Smooth muscle cell (in vitro differentiated cells): ENCODE measurements at regions not wholly inside any gene's neighbourhood (a gene's known extent, or its start where the extent isn't known, plus 50 kb on each side); places are given as distances from the start of the nearest gene placed in this dataset.

Experiments used
- DNase-seq: peaks from one replicate; lab custom pipeline; 2025; ENCODE audit not compliant: unreplicated experiment; lab: John Stamatoyannopoulos, UW
- H2AFZ ChIP-seq: fragments of 200-600 bp; sonication (generic); 2 replicates; pipeline ENCODE4 v1.6.0; 2016; ENCODE audit warnings: antibody characterized with exemption, low read depth, mild to moderate bottlenecking
- H3F3A ChIP-seq: fragments of 200-600 bp; sonication (generic); 2 replicates; pipeline ENCODE4 v1.6.0; 2017; ENCODE audit warnings: antibody characterized with exemption, low read depth
- H3K27ac ChIP-seq: fragments of 200-600 bp; sonication (generic); 2 replicates; pipeline ENCODE4 v1.5.1; 2016; ENCODE audit warnings: low read depth, mild to moderate bottlenecking
- H3K27me3 ChIP-seq: fragments of 200-600 bp; sonication (generic); 2 replicates; pipeline ENCODE4 v1.6.1; 2016; ENCODE audit warnings: low read depth, mild to moderate bottlenecking
- H3K36me3 ChIP-seq: fragments of 200-600 bp; sonication (generic); 2 replicates; pipeline ENCODE4 v1.5.1; 2016; ENCODE audit warnings: low read depth
- H3K4me1 ChIP-seq: fragments of 200-600 bp; sonication (generic); 2 replicates; pipeline ENCODE4 v1.5.1; 2016; ENCODE audit warnings: low read depth
- H3K4me2 ChIP-seq: fragments of 200-600 bp; sonication (generic); 2 replicates; pipeline ENCODE4 v1.6.0; 2016; ENCODE audit warnings: mild to moderate bottlenecking
- H3K4me3 ChIP-seq: fragments of 200-600 bp; sonication (generic); 2 replicates; pipeline ENCODE4 v1.5.1; 2016; ENCODE audit warnings: mild to moderate bottlenecking
- H3K79me2 ChIP-seq: fragments of 200-600 bp; sonication (generic); 2 replicates; pipeline ENCODE4 v1.6.0; 2016; ENCODE audit warnings: low read depth, mild to moderate bottlenecking
- H3K9ac ChIP-seq: fragments of 200-600 bp; sonication (generic); 2 replicates; pipeline ENCODE4 v1.6.0; 2016; ENCODE audit warnings: low read depth
- H3K9me3 ChIP-seq: fragments of 200-600 bp; sonication (generic); replicated peaks from 2 replicates; pipeline ENCODE4 v1.5.1; 2016; ENCODE audit warnings: low read depth
- H4K20me1 ChIP-seq: fragments of 200-600 bp; sonication (generic); 2 replicates; pipeline ENCODE4 v1.6.0; 2016; ENCODE audit warnings: low read depth
- WGBS: methylation state at CpG from one replicate; pipeline ENCODE4 v1.1.7; 2016; ENCODE audit warnings: low lambda C conversion rate; 5-methylcytosine and 5-hydroxymethylcytosine counted together
- TF ChIP-seq, protein P1 (sequence below): fragments of 200-600 bp; sonication (generic); IDR thresholded peaks from 2 replicates; pipeline ENCODE4 v1.5.1; 2017; ENCODE audit warnings: borderline replicate concordance, mild to moderate bottlenecking, antibody characterized with exemption; ENCODE audit not compliant: insufficient read depth, poor library complexity, severe bottlenecking

DNA sequence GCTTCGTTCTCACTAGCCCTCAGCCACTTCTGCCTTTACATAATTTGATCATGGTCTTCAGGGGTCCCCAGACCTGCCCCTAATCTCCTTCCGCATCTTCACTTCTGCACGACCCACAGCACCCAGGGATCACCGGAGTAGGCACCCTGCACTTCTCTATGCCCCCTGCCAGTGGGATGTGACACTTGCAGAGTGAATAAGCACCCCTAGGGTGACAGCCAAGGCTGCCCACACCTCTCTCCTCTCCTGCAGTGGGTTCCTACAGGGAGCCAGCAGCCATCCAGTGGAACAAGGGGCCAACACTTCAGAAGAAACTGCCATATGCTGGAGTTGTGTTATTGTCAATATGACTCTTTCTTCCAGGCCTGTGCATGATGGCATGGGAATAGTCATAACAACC is 58.0 kb upstream of the CTPS1 start:
- Histone ChIP-seq H3K36me3 (no peaks in the 10 kb centered on the region), H3K27me3 (no peaks in the 10 kb centered on the region), H3K27ac (no peak overlapping the region), H3K9ac (no peak overlapping the region), H3K79me2 (no peaks in the 10 kb centered on the region), H4K20me1 (no peaks in the 10 kb centered on the region), H3K4me2 (no peak overlapping the region), H2AFZ (no peak overlapping the region), H3F3A (no peaks in the 10 kb centered on the region), H3K4me3 (no peak overlapping the region), H3K4me1 (no peaks in the 10 kb centered on the region), H3K9me3 (no peaks in the 10 kb centered on the region)
- no peak for DNase-seq
- 97% methylated on average over 4 of the region's 4 CpGs for WGBS
- TF ChIP-seq, protein P1, sequence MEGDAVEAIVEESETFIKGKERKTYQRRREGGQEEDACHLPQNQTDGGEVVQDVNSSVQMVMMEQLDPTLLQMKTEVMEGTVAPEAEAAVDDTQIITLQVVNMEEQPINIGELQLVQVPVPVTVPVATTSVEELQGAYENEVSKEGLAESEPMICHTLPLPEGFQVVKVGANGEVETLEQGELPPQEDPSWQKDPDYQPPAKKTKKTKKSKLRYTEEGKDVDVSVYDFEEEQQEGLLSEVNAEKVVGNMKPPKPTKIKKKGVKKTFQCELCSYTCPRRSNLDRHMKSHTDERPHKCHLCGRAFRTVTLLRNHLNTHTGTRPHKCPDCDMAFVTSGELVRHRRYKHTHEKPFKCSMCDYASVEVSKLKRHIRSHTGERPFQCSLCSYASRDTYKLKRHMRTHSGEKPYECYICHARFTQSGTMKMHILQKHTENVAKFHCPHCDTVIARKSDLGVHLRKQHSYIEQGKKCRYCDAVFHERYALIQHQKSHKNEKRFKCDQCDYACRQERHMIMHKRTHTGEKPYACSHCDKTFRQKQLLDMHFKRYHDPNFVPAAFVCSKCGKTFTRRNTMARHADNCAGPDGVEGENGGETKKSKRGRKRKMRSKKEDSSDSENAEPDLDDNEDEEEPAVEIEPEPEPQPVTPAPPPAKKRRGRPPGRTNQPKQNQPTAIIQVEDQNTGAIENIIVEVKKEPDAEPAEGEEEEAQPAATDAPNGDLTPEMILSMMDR, result no peak

DNA sequence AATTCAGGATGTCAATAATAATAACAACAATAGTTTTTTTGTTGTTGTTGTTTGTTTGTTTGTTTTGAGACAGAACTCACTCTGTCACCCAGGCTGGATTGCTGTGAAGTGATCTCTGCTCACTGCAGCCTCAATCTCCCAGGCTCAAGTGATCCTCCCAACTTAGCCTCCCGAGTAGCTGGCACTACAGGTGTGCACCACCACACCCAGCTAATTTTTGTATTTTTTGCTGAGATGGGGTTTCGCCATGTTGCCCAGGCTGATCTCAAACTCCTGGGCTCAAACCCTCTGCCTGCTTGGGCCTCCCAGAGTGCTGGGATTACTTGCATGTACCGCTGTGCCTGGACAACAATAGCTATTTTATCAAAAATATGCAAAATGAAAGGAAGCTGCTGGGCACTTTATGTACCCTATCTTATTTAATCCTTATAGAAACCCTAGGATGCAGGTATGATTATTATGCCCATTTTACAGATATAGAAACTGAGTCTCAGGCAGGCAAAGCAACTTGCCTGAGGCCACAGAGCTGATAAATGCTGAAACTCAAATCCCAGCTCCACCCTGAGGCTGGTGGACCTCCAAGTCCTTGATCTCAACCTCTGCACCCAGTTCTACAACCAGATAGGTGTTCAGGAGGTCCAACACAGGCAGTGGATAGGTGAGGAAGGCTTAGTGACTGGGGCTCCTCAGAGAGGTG is 57.4 kb upstream of the CTPS1 start:
- Histone ChIP-seq H3K9ac (no peak overlapping the region), H3K4me1 (no peaks in the 10 kb centered on the region), H4K20me1 (no peaks in the 10 kb centered on the region), H3K4me3 (no peak overlapping the region), H3K36me3 (no peaks in the 10 kb centered on the region), H3K27ac (no peak overlapping the region), H3K27me3 (no peaks in the 10 kb centered on the region), H2AFZ (no peak overlapping the region), H3K9me3 (no peaks in the 10 kb centered on the region), H3K4me2 (no peak overlapping the region), H3F3A (no peaks in the 10 kb centered on the region), H3K79me2 (no peaks in the 10 kb centered on the region)
- WGBS, result 91% methylated on average over 3 of the region's 3 CpGs
- TF ChIP-seq, protein P1, result no peak
- no peak for DNase-seq

DNA sequence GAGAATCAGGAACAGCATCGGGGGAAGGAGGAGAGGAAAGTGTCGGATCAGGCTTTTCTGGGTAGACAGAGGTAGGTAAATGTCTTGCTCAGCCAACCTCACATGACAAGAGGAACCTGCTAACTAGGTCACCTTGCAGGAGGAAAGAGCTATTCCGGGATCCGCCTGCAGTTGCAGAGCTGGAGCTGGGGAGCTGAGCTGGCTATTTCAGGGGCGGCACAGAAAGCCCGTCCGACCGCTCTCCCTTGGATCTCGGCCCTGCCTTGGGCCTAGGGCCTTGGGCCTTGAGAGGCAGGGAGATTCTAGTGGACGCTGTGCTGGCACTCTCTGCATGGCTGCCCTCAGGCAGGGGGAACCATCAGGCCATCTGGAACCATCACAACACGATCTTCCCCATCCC is 56.5 kb upstream of the CTPS1 start:
- H3K9me3 ChIP-seq, result no peaks in the 10 kb centered on the region
- 80% methylated on average over 11 of the region's 11 CpGs for WGBS
- H3K9ac ChIP-seq, result no peak overlapping the region
- H3K79me2 ChIP-seq, result no peaks in the 10 kb centered on the region
- H3K4me2 ChIP-seq, result no peak overlapping the region
- DNase-seq, result no peak
- H3K4me1 ChIP-seq, result no peaks in the 10 kb centered on the region
- TF ChIP-seq, protein P1, result no peak
- no peak overlapping the region for H3K27ac ChIP-seq
- no peak overlapping the region for H2AFZ ChIP-seq
- H3K27me3 ChIP-seq, result no peaks in the 10 kb centered on the region
- no peaks in the 10 kb centered on the region for H4K20me1 ChIP-seq
- H3F3A ChIP-seq, result no peaks in the 10 kb centered on the region
- no peaks in the 10 kb centered on the region for H3K36me3 ChIP-seq
- no peak overlapping the region for H3K4me3 ChIP-seq

DNA sequence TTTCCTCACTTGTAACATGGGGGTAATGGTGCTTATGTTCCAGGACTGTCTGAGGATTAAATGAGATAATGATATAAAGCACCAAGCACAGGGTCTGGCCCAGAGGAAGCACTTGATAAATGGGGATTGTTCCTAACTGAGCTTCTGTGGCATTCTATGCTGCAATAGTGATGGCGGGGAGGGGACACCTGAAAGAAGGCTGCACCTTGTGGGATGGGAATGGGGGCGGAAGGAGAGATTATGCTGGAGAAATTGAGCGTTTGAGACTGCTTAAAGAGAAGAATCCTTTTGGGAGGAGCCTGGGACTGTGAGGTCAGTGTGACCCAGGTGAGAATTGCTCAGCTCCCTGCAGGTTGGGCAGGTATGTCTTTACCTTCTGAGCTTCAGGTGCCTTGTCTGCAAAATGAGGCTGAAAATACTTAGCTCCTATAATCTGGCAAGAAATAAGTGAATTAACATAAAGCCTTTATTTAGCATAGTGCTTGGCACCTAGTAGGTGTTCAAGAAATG is 55.9 kb upstream of the CTPS1 start:
- Histone ChIP-seq H3K4me2 (no peak overlapping the region), H2AFZ (no peak overlapping the region), H3K79me2 (no peaks in the 10 kb centered on the region), H4K20me1 (no peaks in the 10 kb centered on the region), H3F3A (no peaks in the 10 kb centered on the region), H3K36me3 (no peaks in the 10 kb centered on the region), H3K4me3 (no peak overlapping the region), H3K9ac (no peak overlapping the region), H3K4me1 (no peaks in the 10 kb centered on the region), H3K9me3 (no peaks in the 10 kb centered on the region), H3K27ac (no peak overlapping the region), H3K27me3 (no peaks in the 10 kb centered on the region)
- TF ChIP-seq, protein P1, result no peak
- 75% methylated on average over 3 of the region's 3 CpGs for WGBS
- no peak for DNase-seq
